Osteoblast (primary cell): ENCODE measurements at regions not wholly inside any gene's neighbourhood (a gene's known extent, or its start where the extent isn't known, plus 50 kb on each side); places are given as distances from the start of the nearest gene placed in this dataset.

Experiments used
- DNase-seq: peaks from one replicate; pipeline ENCODE4 v3.0.0; 2011; ENCODE audit warnings: low spot score, mixed read lengths; ENCODE audit not compliant: insufficient read length; ENCODE audit errors: missing footprints
- H2AFZ ChIP-seq: 2 replicates; pipeline ENCODE4 v1.6.0; 2011; ENCODE audit warnings: mild to moderate bottlenecking, low read length
- H3K27ac ChIP-seq: 2 replicates; pipeline ENCODE4 v1.5.1; 2011; ENCODE audit warnings: mild to moderate bottlenecking, low read depth, low read length, moderate library complexity
- H3K27me3 ChIP-seq: 2 replicates; pipeline ENCODE4 v1.6.0; 2012; ENCODE audit warnings: mild to moderate bottlenecking, control low read depth, inconsistent platforms, low read length, moderate library complexity; ENCODE audit not compliant: insufficient read depth
- H3K36me3 ChIP-seq: 2 replicates; pipeline ENCODE4 v1.5.1; 2011; ENCODE audit warnings: mild to moderate bottlenecking, low read length, control low read depth, moderate library complexity; ENCODE audit not compliant: insufficient read depth
- H3K4me1 ChIP-seq: 2 replicates; pipeline ENCODE4 v1.5.1; 2011; ENCODE audit warnings: mild to moderate bottlenecking, low read length, control low read depth, moderate library complexity; ENCODE audit not compliant: insufficient read depth
- H3K4me2 ChIP-seq: 2 replicates; pipeline ENCODE4 v1.6.0; 2011; ENCODE audit warnings: mild to moderate bottlenecking, low read length; ENCODE audit not compliant: insufficient read depth
- H3K4me3 ChIP-seq: fragments of 200-600 bp; sonication (generic); 3 replicates; pipeline ENCODE4 v1.5.1; 2012; ENCODE audit warnings: mild to moderate bottlenecking, low read length, inconsistent platforms; ENCODE audit not compliant: insufficient read depth
- H3K79me2 ChIP-seq: 2 replicates; pipeline ENCODE4 v1.6.0; 2012; ENCODE audit warnings: mild to moderate bottlenecking, low read length, control low read depth, inconsistent platforms; ENCODE audit not compliant: insufficient read depth
- H3K9me3 ChIP-seq: 2 replicates; pipeline ENCODE4 v1.5.1; 2011; ENCODE audit warnings: low read depth, low read length, control low read depth
- H4K20me1 ChIP-seq: 2 replicates; pipeline ENCODE4 v1.6.0; 2012; ENCODE audit warnings: mild to moderate bottlenecking, low read length, control low read depth; ENCODE audit not compliant: insufficient read depth
- TF ChIP-seq, protein P1 (sequence below): IDR thresholded peaks from 2 replicates; pipeline ENCODE4 v1.5.1; 2011; ENCODE audit warnings: mild to moderate bottlenecking, low read depth, low read length, moderate library complexity; ENCODE audit errors: extremely low read depth

DNA sequence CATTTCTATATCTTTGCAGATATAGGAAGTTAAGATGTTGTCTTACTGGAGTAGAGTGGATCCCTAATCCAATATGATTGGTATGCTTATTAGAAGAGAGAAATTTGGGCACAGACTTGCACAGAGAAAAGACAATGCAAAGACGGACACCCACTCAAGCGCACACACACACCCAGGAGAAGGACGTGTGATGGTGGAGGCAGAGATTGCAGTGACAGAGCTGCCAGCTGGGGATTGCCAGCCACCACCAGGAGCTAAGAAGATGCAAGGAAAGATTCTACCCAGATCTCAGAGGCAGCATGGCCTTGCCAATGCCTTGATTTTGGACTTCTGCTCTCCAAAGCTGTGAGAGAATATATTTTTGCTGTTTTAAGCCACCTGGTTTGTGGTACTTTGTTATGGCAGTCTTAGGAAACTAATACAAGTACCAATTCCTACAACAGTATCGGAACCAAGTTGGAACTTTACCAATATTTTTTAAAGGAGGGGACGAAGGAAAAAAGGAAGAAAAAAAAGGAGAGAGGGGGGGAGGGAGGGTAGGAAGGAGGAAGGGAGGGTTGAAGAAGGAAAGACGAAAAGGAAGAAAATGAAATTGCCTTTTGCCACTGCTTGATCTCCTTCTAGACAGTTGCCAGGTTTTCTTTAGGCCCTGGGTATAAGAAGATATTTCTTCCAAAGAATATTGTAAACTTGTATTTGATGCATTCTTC, 334.0 kb downstream of the BUD13 start:
- Histone ChIP-seq H3K9me3 (no peaks in the 10 kb centered on the region), H4K20me1 (no peaks in the 10 kb centered on the region), H3K4me1 (no peaks in the 10 kb centered on the region), H3K79me2 (no peaks in the 10 kb centered on the region), H2AFZ (no peak overlapping the region), H3K27me3 (no peaks in the 10 kb centered on the region), H3K36me3 (no peaks in the 10 kb centered on the region), H3K4me2 (no peak overlapping the region), H3K27ac (no peak overlapping the region), H3K4me3 (no peak overlapping the region)
- no peak for DNase-seq
- TF ChIP-seq, protein P1, sequence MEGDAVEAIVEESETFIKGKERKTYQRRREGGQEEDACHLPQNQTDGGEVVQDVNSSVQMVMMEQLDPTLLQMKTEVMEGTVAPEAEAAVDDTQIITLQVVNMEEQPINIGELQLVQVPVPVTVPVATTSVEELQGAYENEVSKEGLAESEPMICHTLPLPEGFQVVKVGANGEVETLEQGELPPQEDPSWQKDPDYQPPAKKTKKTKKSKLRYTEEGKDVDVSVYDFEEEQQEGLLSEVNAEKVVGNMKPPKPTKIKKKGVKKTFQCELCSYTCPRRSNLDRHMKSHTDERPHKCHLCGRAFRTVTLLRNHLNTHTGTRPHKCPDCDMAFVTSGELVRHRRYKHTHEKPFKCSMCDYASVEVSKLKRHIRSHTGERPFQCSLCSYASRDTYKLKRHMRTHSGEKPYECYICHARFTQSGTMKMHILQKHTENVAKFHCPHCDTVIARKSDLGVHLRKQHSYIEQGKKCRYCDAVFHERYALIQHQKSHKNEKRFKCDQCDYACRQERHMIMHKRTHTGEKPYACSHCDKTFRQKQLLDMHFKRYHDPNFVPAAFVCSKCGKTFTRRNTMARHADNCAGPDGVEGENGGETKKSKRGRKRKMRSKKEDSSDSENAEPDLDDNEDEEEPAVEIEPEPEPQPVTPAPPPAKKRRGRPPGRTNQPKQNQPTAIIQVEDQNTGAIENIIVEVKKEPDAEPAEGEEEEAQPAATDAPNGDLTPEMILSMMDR: no peak

DNA sequence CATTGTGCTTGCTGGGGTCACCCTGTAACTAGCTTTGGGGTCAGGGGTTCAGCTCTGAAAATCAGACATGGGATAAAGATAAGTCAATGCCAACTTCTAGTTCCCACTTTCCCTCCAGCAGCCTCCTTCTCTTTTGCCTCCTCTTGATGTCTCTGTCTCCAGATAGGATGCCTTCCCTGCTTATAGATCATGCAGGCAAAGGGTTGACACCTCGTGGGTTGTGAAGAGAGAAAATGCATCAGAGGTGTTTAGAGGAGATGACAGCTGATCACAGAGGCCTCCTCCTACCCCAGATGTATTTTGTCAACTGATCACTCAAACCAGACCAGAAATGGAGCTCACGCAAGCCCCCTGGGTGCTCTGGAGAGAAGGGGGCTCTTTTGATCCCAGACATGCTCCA, 337.8 kb downstream of the BUD13 start:
- no peaks in the 10 kb centered on the region for H4K20me1 ChIP-seq
- H3K4me2 ChIP-seq: no peak overlapping the region
- TF ChIP-seq, protein P1: no peak
- no peaks in the 10 kb centered on the region for H3K4me1 ChIP-seq
- H3K27me3 ChIP-seq: no peaks in the 10 kb centered on the region
- H3K36me3 ChIP-seq: no peaks in the 10 kb centered on the region
- H3K4me3 ChIP-seq: no peak overlapping the region
- H3K27ac ChIP-seq: no peak overlapping the region
- no peak for DNase-seq
- H3K9me3 ChIP-seq: no peaks in the 10 kb centered on the region
- H2AFZ ChIP-seq: no peak overlapping the region
- no peaks in the 10 kb centered on the region for H3K79me2 ChIP-seq

DNA sequence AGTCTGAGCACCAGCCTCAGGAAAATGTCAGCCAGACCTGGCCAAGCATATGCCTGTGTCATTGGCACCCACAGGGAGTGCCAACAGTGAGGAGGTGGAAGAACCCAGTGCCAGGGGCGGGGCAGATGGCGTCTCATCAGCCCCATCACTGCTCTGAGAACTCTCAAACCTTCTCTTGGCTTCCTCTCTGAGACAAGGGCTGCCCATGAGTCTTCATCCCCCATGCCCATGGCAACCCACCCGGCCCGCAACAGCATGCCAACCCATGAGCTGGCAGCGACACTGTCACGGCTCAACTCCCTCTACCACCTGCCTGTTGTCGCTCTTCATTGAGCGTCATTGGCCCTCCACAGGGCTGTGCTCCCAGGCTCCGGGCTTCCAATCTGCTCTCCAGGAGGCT, 340.5 kb downstream of the BUD13 start:
- Histone ChIP-seq H2AFZ (no peak overlapping the region), H3K9me3 (no peaks in the 10 kb centered on the region), H3K4me2 (no peak overlapping the region), H3K79me2 (no peaks in the 10 kb centered on the region), H3K27ac (no peak overlapping the region), H3K4me3 (no peak overlapping the region), H4K20me1 (no peaks in the 10 kb centered on the region), H3K36me3 (no peaks in the 10 kb centered on the region), H3K27me3 (no peaks in the 10 kb centered on the region), H3K4me1 (no peaks in the 10 kb centered on the region)
- TF ChIP-seq, protein P1: no peak
- no peak for DNase-seq

DNA sequence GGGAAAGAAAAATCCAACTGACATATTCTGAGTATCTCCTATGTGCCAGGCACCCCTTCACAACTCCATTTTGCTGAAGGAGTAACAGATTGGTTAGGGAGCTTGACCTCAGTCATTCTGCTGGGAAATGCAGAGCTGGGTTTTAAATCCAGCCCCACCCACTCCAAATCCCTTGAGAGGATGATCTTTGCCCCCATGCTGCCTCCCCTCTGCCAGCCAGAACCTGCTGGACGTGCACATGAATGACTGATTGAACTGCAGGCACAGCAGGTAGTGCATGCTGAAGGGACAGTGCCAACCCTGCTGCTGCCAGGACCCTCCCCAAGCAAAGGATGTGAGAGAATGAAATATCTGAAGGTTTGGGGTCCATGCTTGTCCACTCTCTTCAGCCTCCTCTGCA, 340.9 kb downstream of the BUD13 start:
- TF ChIP-seq, protein P1: no peak

More for the DNA sequence above, 340.9 kb downstream of the BUD13 start:
- no peak for DNase-seq
- H3K4me1 ChIP-seq: no peaks in the 10 kb centered on the region
- H3K27me3 ChIP-seq: no peaks in the 10 kb centered on the region
- no peaks in the 10 kb centered on the region for H3K9me3 ChIP-seq
- H3K36me3 ChIP-seq: no peaks in the 10 kb centered on the region
- H3K4me2 ChIP-seq: no peak overlapping the region
- no peak overlapping the region for H3K4me3 ChIP-seq
- H3K27ac ChIP-seq: no peak overlapping the region
- H4K20me1 ChIP-seq: no peaks in the 10 kb centered on the region
- no peaks in the 10 kb centered on the region for H3K79me2 ChIP-seq
- H2AFZ ChIP-seq: no peak overlapping the region
